T-helper 2 cell (primary cell): ENCODE measurements at regions not wholly inside any gene's neighbourhood (a gene's known extent, or its start where the extent isn't known, plus 50 kb on each side); places are given as distances from the start of the nearest gene placed in this dataset.

Source experiments
- DNase-seq, 5 experiments: peaks; one replicate each; pipeline versions ENCODE4 v3.0.0 to v3.0.0-alpha.2; 2012 to 2022

DNA sequence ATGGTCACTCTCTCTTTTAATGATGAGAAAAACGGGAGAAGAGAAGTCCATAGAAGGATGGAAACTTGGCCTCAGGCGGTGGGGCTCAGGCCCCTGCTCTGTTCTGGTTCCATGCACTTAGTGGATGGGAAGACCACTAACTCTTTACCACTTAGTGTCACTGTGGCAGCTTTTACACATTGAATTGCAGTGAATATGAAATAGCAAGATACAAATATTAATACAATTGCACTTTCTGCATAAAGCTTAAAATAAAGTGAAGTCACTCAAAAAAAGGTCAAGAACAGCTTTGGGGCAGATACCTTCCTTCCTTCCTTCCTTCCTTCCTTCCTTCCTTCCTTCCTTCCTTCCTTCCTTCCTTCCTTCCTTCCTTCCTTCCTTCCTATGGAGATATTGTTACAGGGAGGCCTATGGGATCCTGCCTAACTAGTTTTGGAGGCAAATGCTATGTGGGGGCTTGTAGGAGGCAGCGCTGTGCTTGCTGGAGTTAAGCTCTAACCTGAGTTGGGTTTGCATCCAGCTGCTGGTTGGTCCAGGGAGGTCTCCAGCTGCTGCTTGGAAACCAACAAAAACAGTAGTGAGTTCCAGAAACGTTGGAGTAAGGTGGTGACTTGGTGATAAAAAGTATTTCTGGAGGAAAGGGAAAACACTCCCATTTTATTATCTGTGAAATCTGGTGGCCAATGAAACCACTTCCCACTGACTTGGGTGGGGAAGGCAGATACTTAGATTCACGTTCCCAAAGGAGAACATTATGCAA lies 62.3 kb upstream of the NKX2-2 start:
- no peak for DNase-seq

GRCh38 chr20:21575167-21575566 lies 61.3 kb upstream of the NKX2-2 start:
- DNase-seq, result no peak

- no peak for DNase-seq
These were observed 60.6 kb upstream of the NKX2-2 start for GRCh38 chr20:21574443-21574842.

- no peak for DNase-seq
These were observed 59.4 kb upstream of the NKX2-2 start for GRCh38 chr20:21573259-21573658.

DNA sequence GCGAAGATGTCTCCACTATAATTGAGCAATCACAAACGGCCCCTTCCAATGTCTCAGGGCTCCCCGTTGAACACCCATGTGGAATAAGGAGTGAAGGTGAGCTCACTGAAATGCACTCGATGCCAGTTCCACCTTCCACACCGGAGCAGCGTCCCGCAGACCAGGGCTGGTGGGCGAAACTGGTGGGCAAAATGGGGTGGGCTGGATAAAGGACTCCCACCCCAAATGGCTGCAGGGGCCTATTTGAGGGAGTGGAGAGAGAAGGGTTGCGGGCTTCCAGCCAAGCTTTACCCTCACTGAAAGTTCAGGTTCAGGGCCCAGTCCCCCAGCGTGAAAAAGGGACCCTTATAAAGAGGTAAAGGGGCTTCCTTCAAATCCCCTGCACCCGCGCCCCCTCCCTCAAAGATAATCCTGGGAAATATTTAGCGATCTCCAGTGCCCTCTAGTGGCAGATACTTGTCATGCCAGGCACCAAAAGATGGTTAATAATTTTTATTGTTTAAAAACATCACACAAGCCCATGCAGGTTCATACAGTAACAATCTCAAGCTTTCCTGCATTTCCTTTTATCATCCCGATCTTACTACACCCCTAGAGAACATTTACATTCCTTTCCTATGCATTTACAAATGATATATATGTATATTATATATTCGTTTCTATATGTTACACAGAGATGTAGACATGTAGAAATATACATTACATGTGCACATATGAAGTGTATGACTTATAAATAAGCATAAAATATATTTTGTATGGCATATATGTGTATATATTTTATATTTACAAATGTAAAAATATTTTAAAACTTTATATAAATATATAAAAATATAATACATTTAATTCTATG lies 58.2 kb upstream of the NKX2-2 start:
- no peak for DNase-seq

DNA sequence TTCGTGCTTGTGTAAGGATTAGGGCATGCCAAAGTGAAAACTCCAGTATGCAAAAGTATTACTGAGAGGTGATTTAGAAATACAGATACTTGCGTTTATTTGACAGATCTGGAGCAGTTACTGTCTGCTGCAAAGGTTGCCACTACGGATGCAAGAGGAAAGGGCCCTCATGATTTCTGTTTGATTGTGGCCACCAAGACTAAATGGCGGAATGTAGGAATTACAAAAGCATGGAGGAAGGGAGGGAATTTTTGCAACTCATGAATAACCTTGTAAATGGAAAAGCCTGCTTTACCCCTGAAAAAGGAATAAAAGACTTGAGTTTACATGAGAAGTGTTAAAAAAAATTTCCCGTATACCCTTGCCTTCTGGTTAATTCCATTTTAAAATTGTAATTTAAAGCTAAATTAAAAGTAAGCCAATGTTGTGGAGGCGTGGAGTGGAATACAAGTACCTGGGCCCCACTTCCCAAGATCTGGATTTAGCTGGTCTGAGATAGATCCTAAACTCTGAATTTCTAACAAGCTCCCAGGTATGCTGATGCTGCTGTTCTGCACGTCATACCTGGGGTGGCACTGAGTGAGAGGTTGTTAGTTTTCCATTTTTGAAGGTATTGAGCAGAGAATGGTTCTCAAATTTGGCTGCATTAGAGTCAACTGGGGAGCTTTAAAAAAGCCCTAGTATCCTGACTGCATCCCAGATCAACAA lies 56.6 kb upstream of the NKX2-2 start:
- DNase-seq, result no peak

GRCh38 chr20:21569586-21569985 lies 55.7 kb upstream of the NKX2-2 start:
- no peak for DNase-seq

DNA sequence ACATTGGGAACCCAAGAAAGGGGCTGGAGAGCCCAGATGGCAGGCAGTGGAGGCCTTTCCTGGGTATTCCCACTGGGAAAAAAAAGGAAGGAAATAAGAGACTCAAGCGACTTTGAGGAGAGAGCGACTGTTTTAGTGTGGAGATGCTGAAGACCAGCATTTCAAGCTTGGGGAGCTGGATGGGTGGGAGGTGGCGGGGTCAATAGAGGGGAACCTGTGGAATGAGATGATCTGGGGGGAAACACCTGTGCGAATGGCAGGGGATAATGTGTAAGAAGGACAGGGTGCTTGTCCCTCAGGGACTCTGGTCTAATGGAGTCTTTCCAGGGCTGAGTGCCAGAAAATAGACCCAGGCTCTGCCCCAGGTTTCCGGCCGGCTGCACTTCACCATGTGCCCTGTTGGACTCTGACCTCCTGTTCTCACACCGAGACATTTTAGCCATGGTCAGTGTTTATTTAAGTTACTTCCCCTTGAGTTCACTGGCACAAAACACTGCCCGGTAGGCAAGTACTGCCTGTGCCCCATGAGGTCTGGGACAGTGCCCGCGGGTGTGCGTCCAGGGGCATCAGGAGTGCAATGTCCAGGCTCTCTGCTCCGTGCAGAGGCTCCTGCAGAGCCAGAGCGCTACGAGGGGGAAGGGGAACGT lies 50.4 kb upstream of the NKX2-2 start:
- DNase-seq, result no peak
